CD4-positive, CD25-positive, alpha-beta regulatory T cell (primary cell): ENCODE measurements at regions not wholly inside any gene's neighbourhood (a gene's known extent, or its start where the extent isn't known, plus 50 kb on each side); places are given as distances from the start of the nearest gene placed in this dataset.

Source experiments
- ATAC-seq, 2 donors: fragments of 150-1000 bp; cut with Tn5 transposase; one replicate each; pipeline ENCODE4 v1.10.0; 2021; ENCODE audit warnings: low read depth in 2 of 2, moderate number of reproducible peaks in 2 of 2, moderate library complexity in 1 of 2
- DNase-seq, 3 donors: peaks; one replicate each; pipeline versions ENCODE4 v3.0.0 to v3.0.0-alpha.2; 2012 to 2022; ENCODE audit warnings: mixed read lengths in 1 of 3
- H3K27ac ChIP-seq: one replicate; pipeline ENCODE4 v1.7.0; 2013; ENCODE audit warnings: mild to moderate bottlenecking, low read length; ENCODE audit not compliant: insufficient read depth, poor library complexity, severe bottlenecking
- H3K27me3 ChIP-seq: one replicate; pipeline ENCODE4 v1.7.0; 2013; ENCODE audit warnings: low read length; ENCODE audit not compliant: control insufficient read depth, insufficient read depth
- H3K36me3 ChIP-seq: one replicate; pipeline ENCODE4 v1.7.0; 2013; ENCODE audit warnings: mild to moderate bottlenecking, low read length, moderate library complexity; ENCODE audit not compliant: control insufficient read depth, insufficient read depth
- H3K4me1 ChIP-seq: 2 replicates; pipeline ENCODE4 v1.7.0; 2013; ENCODE audit warnings: mild to moderate bottlenecking, low read length; ENCODE audit not compliant: insufficient read depth, control insufficient read depth, poor library complexity, severe bottlenecking
- H3K4me3 ChIP-seq: one replicate; pipeline ENCODE4 v1.7.0; 2013; ENCODE audit warnings: low read depth, mild to moderate bottlenecking, low read length, moderate library complexity
- H3K9me3 ChIP-seq, 2 experiments: 1 replicate in 1 of 2; 2 replicates in 1 of 2; pipeline ENCODE4 v1.7.0; 2013; ENCODE audit warnings: low read length in 2 of 2, mild to moderate bottlenecking in 1 of 2, moderate library complexity in 1 of 2; ENCODE audit not compliant: control insufficient read depth in 2 of 2
- H3K27ac Mint-ChIP-seq, 3 donors: one replicate each; pipeline ENCODE4 v1.8.0; 2020 to 2022; ENCODE audit warnings: mild to moderate bottlenecking in 3 of 3, mixed read lengths in 3 of 3, moderate library complexity in 2 of 3
- H3K27me3 Mint-ChIP-seq: one replicate; pipeline ENCODE4 v1.8.0; 2022; ENCODE audit warnings: mild to moderate bottlenecking, mixed read lengths
- H3K36me3 Mint-ChIP-seq: one replicate; pipeline ENCODE4 v1.8.0; 2020; ENCODE audit warnings: mixed read lengths
- H3K4me1 Mint-ChIP-seq, 4 donors: one replicate each; pipeline ENCODE4 v1.8.0; 2020 to 2022; ENCODE audit warnings: mixed read lengths in 4 of 4, mild to moderate bottlenecking in 1 of 4
- H3K4me3 Mint-ChIP-seq, 4 donors: one replicate each; pipeline ENCODE4 v1.8.0; 2020 to 2022; ENCODE audit warnings: mild to moderate bottlenecking in 4 of 4, mixed read lengths in 4 of 4, moderate library complexity in 3 of 4
- H3K9me3 Mint-ChIP-seq, 7 donors: one replicate each; pipeline ENCODE4 v1.8.0; 2020 to 2022; ENCODE audit warnings: mixed read lengths in 7 of 7, mild to moderate bottlenecking in 3 of 7, moderate library complexity in 2 of 7

GRCh38 chr18:5662586-5663090, 118.8 kb upstream of the EPB41L3 start:
- H3K36me3 ChIP-seq = no peaks in the 10 kb centered on the region
- H3K27ac Mint-ChIP-seq = no peak overlapping the region

GRCh38 chr18:5661179-5661578, 117.4 kb upstream of the EPB41L3 start:
- Mint-ChIP-seq H3K36me3 (no peaks in the 10 kb centered on the region), H3K4me3 (no peak overlapping the region), H3K4me1 (no peaks in the 10 kb centered on the region), H3K27me3 (no peaks in the 10 kb centered on the region), H3K27ac (no peak overlapping the region), H3K9me3 (peaks cover 0 to 5% (median 2%) of the 10 kb centered on the region in 7 donors)
- Histone ChIP-seq H3K9me3 (no peaks in the 10 kb centered on the region), H3K4me1 (no peaks in the 10 kb centered on the region), H3K27ac (no peak overlapping the region), H3K4me3 (no peak overlapping the region), H3K27me3 (no peaks in the 10 kb centered on the region), H3K36me3 (no peaks in the 10 kb centered on the region)
- ATAC-seq = no peak
- DNase-seq = no peak

More at GRCh38 chr18:5662586-5663090, 118.8 kb upstream of the EPB41L3 start:
- no peak overlapping the region for H3K4me3 Mint-ChIP-seq
- Histone ChIP-seq H3K4me3 (no peak overlapping the region), H3K27ac (no peak overlapping the region), H3K4me1 (no peaks in the 10 kb centered on the region), H3K9me3 (no peaks in the 10 kb centered on the region), H3K27me3 (no peaks in the 10 kb centered on the region)
- H3K4me1 Mint-ChIP-seq = no peaks in the 10 kb centered on the region
- H3K9me3 Mint-ChIP-seq = peaks cover 0 to 5% (median 2%) of the 10 kb centered on the region in 7 donors
- no peaks in the 10 kb centered on the region for H3K36me3 Mint-ChIP-seq
- ATAC-seq (no peak), DNase-seq (no peak)
- H3K27me3 Mint-ChIP-seq = no peaks in the 10 kb centered on the region

GRCh38 chr18:5653802-5654201, 110.0 kb upstream of the EPB41L3 start:
- Mint-ChIP-seq H3K4me1 (no peaks in the 10 kb centered on the region), H3K27me3 (no peaks in the 10 kb centered on the region), H3K4me3 (no peak overlapping the region), H3K27ac (no peak overlapping the region), H3K9me3 (peaks cover 0 to 2% (median 0%) of the 10 kb centered on the region in 7 donors), H3K36me3 (no peaks in the 10 kb centered on the region)
- no peaks in the 10 kb centered on the region for H3K9me3 ChIP-seq
- H3K36me3 ChIP-seq = no peaks in the 10 kb centered on the region
- H3K4me1 ChIP-seq = no peaks in the 10 kb centered on the region
- no peaks in the 10 kb centered on the region for H3K27me3 ChIP-seq
- DNase-seq = no peak
- ATAC-seq = no peak
- H3K4me3 ChIP-seq = no peak overlapping the region
- H3K27ac ChIP-seq = no peak overlapping the region

GRCh38 chr18:5651736-5652135, 107.9 kb upstream of the EPB41L3 start:
- no peaks in the 10 kb centered on the region for H3K36me3 Mint-ChIP-seq
- no peaks in the 10 kb centered on the region for H3K4me1 Mint-ChIP-seq
- ATAC-seq (no peak), DNase-seq (no peak)
- no peak overlapping the region for H3K4me3 Mint-ChIP-seq
- Histone ChIP-seq H3K4me1 (no peaks in the 10 kb centered on the region), H3K36me3 (no peaks in the 10 kb centered on the region), H3K4me3 (no peak overlapping the region), H3K9me3 (no peaks in the 10 kb centered on the region), H3K27me3 (no peaks in the 10 kb centered on the region), H3K27ac (no peak overlapping the region)
- H3K27me3 Mint-ChIP-seq = no peaks in the 10 kb centered on the region
- H3K9me3 Mint-ChIP-seq = peaks cover 0 to 4% (median 0%) of the 10 kb centered on the region in 7 donors
- no peak overlapping the region for H3K27ac Mint-ChIP-seq

- H3K27me3 Mint-ChIP-seq = peaks cover 5% of the 10 kb centered on the region
- H3K36me3 Mint-ChIP-seq = no peaks in the 10 kb centered on the region
- no peak for DNase-seq
Observed at GRCh38 chr18:5649439-5649838, 105.6 kb upstream of the EPB41L3 start.

GRCh38 chr18:5646739-5647138, 102.9 kb upstream of the EPB41L3 start:
- Mint-ChIP-seq H3K4me3 (no peak overlapping the region), H3K27ac (no peak overlapping the region), H3K4me1 (no peaks in the 10 kb centered on the region), H3K9me3 (peaks cover 0 to 4% (median 0%) of the 10 kb centered on the region in 7 donors), H3K27me3 (peaks cover 5% of the 10 kb centered on the region), H3K36me3 (no peaks in the 10 kb centered on the region)
- Histone ChIP-seq H3K9me3 (no peaks in the 10 kb centered on the region), H3K27me3 (no peaks in the 10 kb centered on the region), H3K4me3 (no peak overlapping the region), H3K27ac (no peak overlapping the region), H3K4me1 (no peaks in the 10 kb centered on the region), H3K36me3 (no peaks in the 10 kb centered on the region)
- no peak for DNase-seq
- ATAC-seq = no peak

More at GRCh38 chr18:5649439-5649838, 105.6 kb upstream of the EPB41L3 start:
- Histone ChIP-seq H3K4me3 (no peak overlapping the region), H3K9me3 (no peaks in the 10 kb centered on the region), H3K4me1 (no peaks in the 10 kb centered on the region), H3K36me3 (no peaks in the 10 kb centered on the region), H3K27ac (no peak overlapping the region), H3K27me3 (no peaks in the 10 kb centered on the region)
- Mint-ChIP-seq H3K4me3 (no peak overlapping the region), H3K4me1 (no peaks in the 10 kb centered on the region), H3K9me3 (peaks cover 0 to 4% (median 0%) of the 10 kb centered on the region in 7 donors), H3K27ac (no peak overlapping the region)
- no peak for ATAC-seq

GRCh38 chr18:5643288-5643687, 99.5 kb upstream of the EPB41L3 start:
- H3K27ac ChIP-seq = no peak overlapping the region
- Mint-ChIP-seq H3K9me3 (peaks cover 0 to 3% (median 0%) of the 10 kb centered on the region in 7 donors), H3K27me3 (peaks cover 9% of the 10 kb centered on the region), H3K27ac (no peak overlapping the region), H3K4me3 (no peak overlapping the region), H3K36me3 (no peaks in the 10 kb centered on the region), H3K4me1 (no peaks in the 10 kb centered on the region)
- ATAC-seq (no peak), DNase-seq (no peak)
- no peaks in the 10 kb centered on the region for H3K4me1 ChIP-seq
- no peaks in the 10 kb centered on the region for H3K36me3 ChIP-seq
- no peaks in the 10 kb centered on the region for H3K27me3 ChIP-seq
- H3K9me3 ChIP-seq = no peaks in the 10 kb centered on the region
- H3K4me3 ChIP-seq = no peak overlapping the region

GRCh38 chr18:5640939-5641338, 97.1 kb upstream of the EPB41L3 start:
- Mint-ChIP-seq H3K27ac (no peak overlapping the region), H3K4me3 (no peak overlapping the region), H3K27me3 (peaks cover 13% of the 10 kb centered on the region), H3K36me3 (no peaks in the 10 kb centered on the region), H3K9me3 (peaks cover 0 to 3% (median 0%) of the 10 kb centered on the region in 7 donors), H3K4me1 (no peaks in the 10 kb centered on the region)
- no peak for ATAC-seq
- Histone ChIP-seq H3K27me3 (peaks cover 2% of the 10 kb centered on the region), H3K4me3 (no peak overlapping the region), H3K9me3 (no peaks in the 10 kb centered on the region), H3K36me3 (no peaks in the 10 kb centered on the region), H3K27ac (no peak overlapping the region), H3K4me1 (no peaks in the 10 kb centered on the region)
- DNase-seq = no peak
